GM12873 (cell line): ENCODE measurements at regions not wholly inside any gene's neighbourhood (a gene's known extent, or its start where the extent isn't known, plus 50 kb on each side); places are given as distances from the start of the nearest gene placed in this dataset.

Experiments used
- CTCF ChIP-seq: IDR thresholded peaks from 2 replicates; pipeline ENCODE4 v1.5.1; 2012; ENCODE audit warnings: low read depth, mild to moderate bottlenecking, moderate library complexity, low read length, control low read depth; ENCODE audit not compliant: insufficient read depth; ENCODE audit errors: missing control alignments

GRCh38 chr11:129702410-129703398 lies 112.9 kb upstream of the TMEM45B start:
- TF ChIP-seq CTCF: no peak

- TF ChIP-seq CTCF: no peak
Measured at GRCh38 chr11:129703846-129704245, 111.8 kb upstream of the TMEM45B start.

GRCh38 chr11:129704831-129705230 lies 110.8 kb upstream of the TMEM45B start:
- TF ChIP-seq CTCF: no peak

- no peak for TF ChIP-seq CTCF
Measured at GRCh38 chr11:129705341-129705740, 110.3 kb upstream of the TMEM45B start.

- no peak for TF ChIP-seq CTCF
Measured at GRCh38 chr11:129705933-129706332, 109.7 kb upstream of the TMEM45B start.

GRCh38 chr11:129709801-129710398 lies 105.7 kb upstream of the TMEM45B start:
- no peak for TF ChIP-seq CTCF

- TF ChIP-seq CTCF: no peak
Measured at GRCh38 chr11:129710423-129710822, 105.2 kb upstream of the TMEM45B start.
